Epithelial cell of esophagus (primary cell): ENCODE measurements at regions not wholly inside any gene's neighbourhood (a gene's known extent, or its start where the extent isn't known, plus 50 kb on each side); places are given as distances from the start of the nearest gene placed in this dataset.

ENCODE experiments used
- DNase-seq: peaks from one replicate; pipeline ENCODE4 v3.0.0; 2010; ENCODE audit warnings: low read depth
- H3K4me3 ChIP-seq: 2 replicates; pipeline ENCODE4 v1.5.1; 2011; ENCODE audit warnings: mild to moderate bottlenecking, low read length, control low read depth
- TF ChIP-seq, protein P1 (sequence below): IDR thresholded peaks from 2 replicates; pipeline ENCODE4 v1.5.1; 2011; ENCODE audit warnings: low read depth, mild to moderate bottlenecking, low read length, control low read depth, inconsistent platforms; ENCODE audit not compliant: insufficient read depth; ENCODE audit errors: missing control alignments

DNA sequence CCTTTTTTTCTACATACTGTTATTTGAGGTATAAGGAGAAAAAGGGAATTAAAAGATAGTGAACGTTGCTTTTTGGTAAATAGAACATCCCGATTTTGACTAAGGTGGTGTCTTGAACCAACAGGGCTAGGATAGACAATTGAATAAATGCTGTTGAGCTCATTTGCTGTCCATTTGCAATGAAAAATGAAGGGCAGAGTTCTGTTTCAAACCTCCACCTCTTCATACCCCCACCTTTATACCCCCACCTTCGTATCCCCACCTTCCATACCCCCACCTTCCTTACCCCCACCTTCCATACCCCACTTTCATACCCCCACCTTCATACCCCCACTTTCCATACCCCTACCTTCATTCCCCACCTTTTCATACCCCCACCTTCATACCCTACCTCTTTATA lies 93.4 kb upstream of the NAA20 start:
- no peak overlapping the region for H3K4me3 ChIP-seq
- DNase-seq = no peak
- TF ChIP-seq, protein P1, sequence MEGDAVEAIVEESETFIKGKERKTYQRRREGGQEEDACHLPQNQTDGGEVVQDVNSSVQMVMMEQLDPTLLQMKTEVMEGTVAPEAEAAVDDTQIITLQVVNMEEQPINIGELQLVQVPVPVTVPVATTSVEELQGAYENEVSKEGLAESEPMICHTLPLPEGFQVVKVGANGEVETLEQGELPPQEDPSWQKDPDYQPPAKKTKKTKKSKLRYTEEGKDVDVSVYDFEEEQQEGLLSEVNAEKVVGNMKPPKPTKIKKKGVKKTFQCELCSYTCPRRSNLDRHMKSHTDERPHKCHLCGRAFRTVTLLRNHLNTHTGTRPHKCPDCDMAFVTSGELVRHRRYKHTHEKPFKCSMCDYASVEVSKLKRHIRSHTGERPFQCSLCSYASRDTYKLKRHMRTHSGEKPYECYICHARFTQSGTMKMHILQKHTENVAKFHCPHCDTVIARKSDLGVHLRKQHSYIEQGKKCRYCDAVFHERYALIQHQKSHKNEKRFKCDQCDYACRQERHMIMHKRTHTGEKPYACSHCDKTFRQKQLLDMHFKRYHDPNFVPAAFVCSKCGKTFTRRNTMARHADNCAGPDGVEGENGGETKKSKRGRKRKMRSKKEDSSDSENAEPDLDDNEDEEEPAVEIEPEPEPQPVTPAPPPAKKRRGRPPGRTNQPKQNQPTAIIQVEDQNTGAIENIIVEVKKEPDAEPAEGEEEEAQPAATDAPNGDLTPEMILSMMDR = no peak

DNA sequence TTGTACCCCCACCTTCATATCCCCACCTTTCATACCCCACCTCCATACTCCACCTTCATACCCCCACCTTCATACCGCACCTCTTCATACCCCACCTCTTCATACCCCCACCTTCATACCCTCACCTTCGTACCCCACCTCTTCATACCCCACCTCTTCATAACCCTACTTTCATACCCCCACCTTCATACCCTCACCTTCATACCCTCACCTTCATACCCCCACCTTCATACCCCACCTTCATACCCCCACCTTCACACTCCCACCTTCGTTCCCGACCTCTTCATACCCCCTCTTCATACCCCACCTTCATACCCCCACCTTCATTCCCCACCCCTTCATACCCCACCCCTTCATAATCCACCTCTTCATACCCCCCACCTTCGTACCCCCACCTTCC lies 92.9 kb upstream of the NAA20 start:
- H3K4me3 ChIP-seq = no peak overlapping the region
- DNase-seq = no peak
- TF ChIP-seq, protein P1 = no peak

DNA sequence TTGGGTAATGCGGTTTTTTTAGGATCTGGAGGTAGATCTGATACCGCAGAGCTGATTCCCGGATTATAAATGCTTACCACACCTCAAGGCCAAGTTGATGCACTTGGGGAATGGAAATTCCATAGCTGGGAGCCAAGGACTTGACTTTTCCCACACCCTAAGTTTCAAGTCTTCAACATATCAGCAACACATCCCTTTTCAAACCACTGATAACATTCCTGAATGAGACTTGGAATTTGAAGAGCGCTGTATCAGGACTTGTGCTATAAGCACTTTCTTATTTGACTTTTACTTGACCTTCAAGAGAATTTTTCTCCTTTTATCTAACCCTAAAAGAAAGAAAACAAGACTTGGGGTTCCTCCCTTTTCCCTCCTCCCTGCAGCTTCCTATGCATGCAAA lies 90.6 kb upstream of the NAA20 start:
- DNase-seq = no peak
- TF ChIP-seq, protein P1 = no peak
- H3K4me3 ChIP-seq = no peak overlapping the region

DNA sequence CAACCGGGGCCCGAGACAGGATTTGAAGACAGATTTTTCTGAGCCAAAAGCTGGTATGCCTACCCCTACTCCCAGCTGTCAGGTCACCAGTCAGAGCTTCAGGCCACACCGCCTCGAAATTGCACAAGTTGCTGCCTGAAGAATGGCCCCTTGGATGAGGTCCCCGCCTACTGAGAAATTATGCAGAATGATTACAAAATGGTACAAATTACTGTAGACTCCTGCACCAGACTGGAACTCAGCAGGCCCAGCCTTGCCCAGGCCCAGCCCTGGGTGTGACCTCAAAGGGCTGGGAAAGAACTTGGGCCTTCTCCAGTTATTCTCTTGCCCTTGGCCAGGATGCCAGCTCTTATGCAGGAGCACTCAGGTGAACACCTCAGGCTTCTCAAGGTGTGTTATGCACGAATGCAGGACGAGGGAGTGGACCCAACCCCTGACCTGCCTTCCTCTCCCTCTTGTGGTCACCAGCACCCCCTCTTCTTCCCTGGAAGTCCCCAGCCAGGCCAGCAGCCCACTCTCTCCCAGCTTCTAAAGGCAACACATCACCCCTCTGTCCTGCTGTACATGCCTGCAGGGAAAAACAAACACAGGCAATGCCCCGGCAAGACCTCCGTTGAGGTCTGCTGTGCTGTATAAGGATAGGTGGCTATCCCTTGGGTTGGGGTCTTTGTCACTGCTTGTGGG lies 88.7 kb upstream of the NAA20 start:
- H3K4me3 ChIP-seq = no peak overlapping the region
- TF ChIP-seq, protein P1 = no peak
- peak; percentile 98 for DNase-seq

DNA sequence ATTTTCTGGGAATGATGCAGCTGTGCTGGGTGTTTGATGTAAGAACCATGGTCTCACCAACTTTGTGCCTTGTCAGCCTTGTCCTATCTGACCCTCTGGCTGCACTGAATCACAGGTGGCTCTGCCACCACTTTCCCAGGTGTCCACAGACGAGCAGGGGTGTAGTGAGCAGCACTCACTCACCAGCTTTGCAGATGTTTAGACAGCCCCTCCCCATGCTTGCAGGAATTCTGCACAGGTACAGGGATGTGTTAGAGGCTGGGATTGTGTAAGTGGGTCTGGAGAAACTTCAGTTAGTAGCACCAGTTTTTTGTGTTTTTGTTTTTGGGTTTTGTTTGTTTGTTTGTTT lies 88.2 kb upstream of the NAA20 start:
- peak; percentile 68 for DNase-seq
- no peak overlapping the region for H3K4me3 ChIP-seq
- TF ChIP-seq, protein P1 = no peak

DNA sequence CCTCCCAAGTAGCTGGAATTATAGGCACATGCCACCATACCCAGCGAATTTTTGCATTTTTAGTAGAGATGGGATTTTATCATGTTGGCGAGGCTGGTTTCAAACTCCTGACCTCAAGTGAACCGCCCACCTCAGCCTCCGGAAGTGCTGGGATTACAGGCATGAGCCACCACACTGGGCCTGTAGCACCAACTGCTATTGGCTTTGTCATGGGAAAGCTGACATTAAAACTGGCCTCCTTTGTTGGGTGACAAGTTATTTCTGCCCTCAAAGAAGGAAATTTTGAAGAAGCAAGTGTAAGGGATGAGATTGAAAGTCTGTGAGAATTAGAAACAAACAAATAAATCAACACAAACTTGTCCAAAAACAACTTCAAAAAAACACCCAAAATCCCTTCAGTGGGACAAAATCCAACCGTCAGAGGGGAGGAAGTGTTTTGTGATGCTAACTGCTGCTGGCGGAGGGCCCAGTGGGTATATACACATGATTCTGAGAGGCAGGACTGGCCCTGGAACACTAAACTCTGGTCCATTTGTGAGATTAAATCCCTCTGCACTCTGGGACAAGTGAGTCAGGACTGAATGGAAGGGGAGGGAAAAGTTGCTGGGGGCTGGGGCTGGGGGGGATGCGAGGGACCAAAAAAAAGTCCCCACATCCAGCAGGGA lies 87.5 kb upstream of the NAA20 start:
- no peak overlapping the region for H3K4me3 ChIP-seq
- DNase-seq = no peak
- TF ChIP-seq, protein P1 = no peak

DNA sequence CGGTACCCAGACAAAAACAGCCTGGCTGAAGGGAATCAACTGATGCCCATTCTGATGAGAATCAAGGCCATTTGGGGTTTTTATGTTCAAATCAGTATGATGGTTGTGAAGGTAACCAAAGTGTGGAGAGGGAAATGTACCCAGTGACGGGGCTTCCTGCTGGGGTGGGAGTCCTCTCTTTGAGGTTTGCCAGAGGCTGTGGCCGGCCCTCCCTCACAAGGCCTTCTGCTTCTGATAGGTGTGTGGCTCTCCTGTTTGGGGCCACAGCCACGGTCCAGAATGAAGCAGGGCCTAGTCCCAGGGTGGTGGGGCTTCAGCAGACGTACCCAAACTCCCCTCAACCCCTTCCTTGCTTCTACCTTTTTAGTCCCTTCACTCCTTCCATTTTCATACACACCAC lies 86.7 kb upstream of the NAA20 start:
- no peak for DNase-seq
- TF ChIP-seq, protein P1 = no peak

More for the DNA sequence above, 86.7 kb upstream of the NAA20 start:
- no peak overlapping the region for H3K4me3 ChIP-seq
